C4-2B (cell line): ENCODE measurements at regions not wholly inside any gene's neighbourhood (a gene's known extent, or its start where the extent isn't known, plus 50 kb on each side); places are given as distances from the start of the nearest gene placed in this dataset.

ENCODE experiments used
- H3K27ac ChIP-seq: fragments of 450-650 bp; 2 replicates; pipeline ENCODE4 v1.5.1; 2017
- ZFX ChIP-seq: fragments of 450-650 bp; IDR thresholded peaks from 2 replicates; pipeline ENCODE4 v1.6.1; 2017
- TF ChIP-seq, protein P1 (sequence below): fragments of 450-650 bp; conservative IDR thresholded peaks from 2 replicates; pipeline ENCODE4 v1.5.1; 2017; ENCODE audit warnings: mild to moderate bottlenecking

DNA sequence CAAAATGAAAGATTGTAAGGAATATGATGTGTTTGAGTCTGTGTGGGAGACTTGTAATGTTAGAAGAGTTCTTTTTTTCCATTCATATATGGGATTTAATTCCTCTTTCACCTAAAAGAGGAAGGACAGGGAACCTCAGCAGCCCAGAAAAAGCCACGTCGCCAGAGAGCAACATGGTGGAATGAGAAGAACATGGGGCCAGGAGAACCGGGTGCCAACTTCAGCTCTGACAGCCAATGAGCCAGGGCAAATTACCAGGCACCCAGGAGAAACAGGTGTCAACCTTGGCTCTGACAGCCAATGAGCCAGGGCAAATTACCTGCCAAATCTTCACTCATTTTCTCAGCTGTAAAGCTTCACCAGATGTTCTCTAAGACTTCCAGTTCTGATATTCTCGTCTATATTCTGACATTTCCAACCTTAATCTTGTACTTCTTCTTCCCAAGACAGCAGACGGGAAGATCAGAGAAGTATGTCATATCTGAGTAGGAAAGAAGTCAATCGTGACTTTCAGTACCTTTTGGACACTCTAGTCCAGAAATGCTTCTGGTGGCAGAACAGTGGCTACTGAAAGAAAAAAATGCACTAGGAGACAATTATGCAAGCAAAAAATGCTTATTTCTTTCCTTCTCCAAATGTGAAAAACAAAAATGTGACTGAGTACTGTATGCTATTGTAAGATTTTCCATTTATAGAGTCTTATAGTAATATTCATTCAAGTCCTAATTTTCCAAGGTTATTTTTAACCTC lies 79.2 kb upstream of the COL5A2 start:
- no peak for TF ChIP-seq ZFX
- TF ChIP-seq, protein P1, sequence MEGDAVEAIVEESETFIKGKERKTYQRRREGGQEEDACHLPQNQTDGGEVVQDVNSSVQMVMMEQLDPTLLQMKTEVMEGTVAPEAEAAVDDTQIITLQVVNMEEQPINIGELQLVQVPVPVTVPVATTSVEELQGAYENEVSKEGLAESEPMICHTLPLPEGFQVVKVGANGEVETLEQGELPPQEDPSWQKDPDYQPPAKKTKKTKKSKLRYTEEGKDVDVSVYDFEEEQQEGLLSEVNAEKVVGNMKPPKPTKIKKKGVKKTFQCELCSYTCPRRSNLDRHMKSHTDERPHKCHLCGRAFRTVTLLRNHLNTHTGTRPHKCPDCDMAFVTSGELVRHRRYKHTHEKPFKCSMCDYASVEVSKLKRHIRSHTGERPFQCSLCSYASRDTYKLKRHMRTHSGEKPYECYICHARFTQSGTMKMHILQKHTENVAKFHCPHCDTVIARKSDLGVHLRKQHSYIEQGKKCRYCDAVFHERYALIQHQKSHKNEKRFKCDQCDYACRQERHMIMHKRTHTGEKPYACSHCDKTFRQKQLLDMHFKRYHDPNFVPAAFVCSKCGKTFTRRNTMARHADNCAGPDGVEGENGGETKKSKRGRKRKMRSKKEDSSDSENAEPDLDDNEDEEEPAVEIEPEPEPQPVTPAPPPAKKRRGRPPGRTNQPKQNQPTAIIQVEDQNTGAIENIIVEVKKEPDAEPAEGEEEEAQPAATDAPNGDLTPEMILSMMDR = no peak

DNA sequence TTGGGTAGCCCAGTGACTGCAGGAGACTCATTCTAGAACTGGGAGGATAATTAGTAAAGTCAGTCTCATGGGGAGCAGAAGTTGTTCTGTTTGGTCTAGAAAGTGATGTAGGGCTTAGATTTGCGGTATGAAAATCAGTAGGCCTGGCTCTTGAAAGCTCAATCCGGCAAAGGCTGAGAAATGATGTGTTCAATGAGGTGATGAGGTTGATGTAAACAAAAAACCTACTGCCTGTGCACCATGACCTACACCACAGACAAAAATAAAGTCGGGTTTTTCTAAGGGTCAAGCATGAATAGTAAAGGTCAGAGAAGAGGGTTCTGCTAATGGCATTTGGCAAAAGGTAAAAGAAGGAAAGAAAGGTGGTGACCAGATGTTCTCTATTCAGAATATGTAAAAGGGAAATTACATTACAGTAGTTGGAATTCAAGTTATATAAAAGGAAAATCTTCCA lies 80.8 kb upstream of the COL5A2 start:
- TF ChIP-seq ZFX = no peak
- TF ChIP-seq, protein P1 = no peak
- H3K27ac ChIP-seq = no peak overlapping the region

More for the DNA sequence above, 79.2 kb upstream of the COL5A2 start:
- H3K27ac ChIP-seq = no peak overlapping the region

DNA sequence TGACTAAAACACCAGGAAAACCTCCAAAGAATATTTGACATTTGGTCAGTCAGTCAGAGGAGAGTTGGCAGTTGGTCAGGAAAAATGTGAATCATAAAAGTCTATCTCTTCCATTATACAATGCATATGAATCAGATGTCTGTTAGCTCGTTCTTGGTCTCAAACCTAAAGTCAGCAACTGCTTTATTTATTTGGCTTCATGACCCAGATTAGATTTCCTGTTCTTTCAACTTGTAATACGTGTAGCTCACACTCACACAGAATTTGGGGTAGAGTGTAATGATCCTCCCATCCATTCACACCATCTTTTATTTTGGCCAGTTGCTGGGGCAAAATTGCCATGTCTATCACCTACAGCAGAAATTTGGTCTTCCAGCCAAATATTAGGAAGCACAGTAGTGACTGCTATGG lies 81.9 kb upstream of the COL5A2 start:
- no peak overlapping the region for H3K27ac ChIP-seq

DNA sequence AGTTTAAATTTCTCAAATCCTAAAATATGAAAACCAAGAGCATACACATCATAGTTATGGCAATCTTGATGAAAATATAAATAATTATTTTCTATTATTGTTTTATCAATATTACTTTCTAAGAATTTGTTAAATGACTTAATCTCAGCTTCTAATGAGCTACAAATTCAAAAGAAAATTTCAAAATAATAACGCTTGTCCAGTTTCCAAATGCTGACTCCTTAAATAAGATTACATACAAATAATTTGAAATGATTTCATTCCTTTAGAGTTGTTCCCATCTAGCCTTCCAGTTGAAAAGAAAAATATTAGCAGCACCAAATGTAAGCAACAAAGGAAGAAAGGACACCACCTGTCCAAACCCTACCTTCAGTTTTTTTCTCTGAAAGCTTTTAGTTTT lies 82.4 kb upstream of the COL5A2 start:
- no peak overlapping the region for H3K27ac ChIP-seq

More for the DNA sequence above, 81.9 kb upstream of the COL5A2 start:
- no peak for TF ChIP-seq ZFX
- TF ChIP-seq, protein P1 = no peak

DNA sequence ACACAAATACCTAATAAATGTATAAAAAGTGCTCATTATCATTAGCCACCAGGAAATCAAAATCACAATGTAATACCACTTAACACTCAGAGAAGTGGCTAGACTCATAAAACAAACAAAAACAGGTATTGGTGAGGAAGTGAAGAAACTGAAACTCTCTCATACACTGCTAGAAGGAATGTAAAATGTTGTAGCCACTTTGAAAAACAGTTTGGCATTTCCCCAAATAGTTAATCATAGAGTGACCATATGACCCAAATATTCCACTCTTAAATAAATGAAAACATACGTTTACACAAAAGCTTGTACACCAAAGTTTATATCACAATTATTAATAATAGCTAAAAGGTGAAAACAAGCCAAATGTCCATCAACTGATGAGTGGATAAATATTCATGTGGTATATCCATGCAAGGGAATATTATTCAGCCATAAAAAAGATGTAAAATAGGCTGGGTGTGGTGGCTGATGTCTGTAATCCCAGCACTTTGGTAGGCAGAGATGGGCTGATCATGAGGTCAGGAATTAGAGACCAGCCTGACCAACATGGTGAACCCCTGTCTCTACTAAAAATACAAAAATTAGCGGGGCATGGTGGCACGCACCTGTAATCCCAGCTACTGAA lies 86.2 kb upstream of the COL5A2 start:
- no peak overlapping the region for H3K27ac ChIP-seq
- TF ChIP-seq, protein P1 = no peak
- TF ChIP-seq ZFX = no peak

More for the DNA sequence above, 82.4 kb upstream of the COL5A2 start:
- TF ChIP-seq, protein P1 = no peak
- TF ChIP-seq ZFX = no peak

DNA sequence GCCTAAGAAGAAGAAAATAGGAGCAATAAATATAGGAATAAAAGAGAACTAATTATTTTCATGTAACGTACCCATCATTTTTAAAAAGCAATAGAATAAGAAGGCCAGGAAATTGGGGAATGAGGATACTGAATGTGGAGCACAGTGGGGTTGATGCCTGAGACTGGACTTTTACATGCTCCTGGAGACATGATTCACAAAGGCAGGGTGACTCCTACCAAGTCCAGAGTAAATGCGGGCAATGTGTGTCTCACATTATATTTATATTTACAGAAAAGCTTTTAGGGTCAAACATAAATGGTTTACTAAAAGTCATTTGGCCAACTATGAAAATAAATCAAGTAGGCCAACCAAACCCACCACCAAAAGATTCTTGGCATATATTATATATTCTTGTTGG lies 87.9 kb upstream of the COL5A2 start:
- H3K27ac ChIP-seq = no peak overlapping the region
- TF ChIP-seq, protein P1 = no peak
- TF ChIP-seq ZFX = no peak

DNA sequence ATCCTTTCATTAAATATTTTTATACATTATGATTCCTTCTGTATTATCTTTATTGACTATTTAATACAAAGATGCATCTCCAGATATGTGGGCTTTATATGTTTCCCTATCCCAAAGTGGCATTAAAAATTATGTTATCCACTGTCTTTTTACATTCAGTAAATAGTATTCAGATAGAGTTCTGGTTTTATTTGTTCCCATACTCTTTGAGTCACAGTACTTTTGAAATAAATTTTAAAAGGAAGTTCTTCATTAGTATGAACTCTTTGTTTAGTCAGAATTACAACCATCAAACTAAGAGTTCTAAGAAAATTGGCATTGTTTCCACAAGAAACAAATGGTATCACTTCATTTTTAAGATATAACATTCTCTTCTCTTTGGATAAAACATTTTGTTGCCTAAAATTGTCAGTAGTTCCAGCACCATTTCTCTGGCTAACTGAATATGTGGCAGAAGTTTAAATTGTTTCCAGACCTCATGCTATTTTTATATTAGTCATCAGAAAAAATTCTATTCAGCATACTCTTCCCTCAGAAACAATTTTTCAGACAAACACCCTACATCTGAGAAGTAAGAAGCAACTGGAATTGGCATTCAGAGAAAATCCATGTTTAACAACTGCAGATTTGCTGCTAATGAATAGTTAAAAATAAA lies 88.5 kb upstream of the COL5A2 start:
- no peak overlapping the region for H3K27ac ChIP-seq
- TF ChIP-seq, protein P1 = no peak
- no peak for TF ChIP-seq ZFX
